Central memory CD4-positive, alpha-beta T cell (primary cell): ENCODE measurements at regions not wholly inside any gene's neighbourhood (a gene's known extent, or its start where the extent isn't known, plus 50 kb on each side); places are given as distances from the start of the nearest gene placed in this dataset.

Experiments
- DNase-seq: peaks from one replicate; pipeline ENCODE4 v3.0.0; 2022

DNA sequence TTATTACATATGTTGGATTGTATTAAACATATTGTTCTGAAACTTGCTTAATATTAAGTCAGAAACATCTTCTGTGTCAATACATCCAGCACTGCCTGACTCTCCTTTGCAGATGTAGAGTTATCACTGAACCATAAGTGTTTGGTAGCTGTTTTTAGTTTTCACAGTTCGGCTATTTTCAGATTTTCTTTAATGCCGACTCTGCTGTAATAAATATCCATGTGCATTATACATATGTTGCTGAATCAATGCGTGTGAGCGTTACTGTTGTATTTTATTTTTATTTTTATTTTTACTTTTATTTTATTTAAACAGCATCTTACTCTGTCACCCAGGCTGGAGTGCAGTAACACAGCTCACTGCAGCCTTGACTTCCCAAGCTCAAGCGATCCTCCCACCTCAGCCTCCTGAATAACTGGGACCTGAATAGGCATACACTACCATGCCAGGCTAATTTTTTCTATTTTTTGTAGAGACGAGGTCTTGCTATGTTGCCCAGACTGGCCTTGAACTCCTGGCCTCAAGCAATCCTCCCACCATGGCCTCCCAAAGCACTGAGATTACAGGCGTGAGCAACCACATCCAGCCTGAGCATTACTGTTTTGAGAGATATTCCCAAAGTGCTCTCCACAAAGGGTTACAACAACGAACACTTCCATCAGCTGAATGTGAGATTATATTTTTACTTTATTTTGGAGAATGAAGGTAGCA, 50.7 kb upstream of the NOCT start:
- no peak for DNase-seq

DNA sequence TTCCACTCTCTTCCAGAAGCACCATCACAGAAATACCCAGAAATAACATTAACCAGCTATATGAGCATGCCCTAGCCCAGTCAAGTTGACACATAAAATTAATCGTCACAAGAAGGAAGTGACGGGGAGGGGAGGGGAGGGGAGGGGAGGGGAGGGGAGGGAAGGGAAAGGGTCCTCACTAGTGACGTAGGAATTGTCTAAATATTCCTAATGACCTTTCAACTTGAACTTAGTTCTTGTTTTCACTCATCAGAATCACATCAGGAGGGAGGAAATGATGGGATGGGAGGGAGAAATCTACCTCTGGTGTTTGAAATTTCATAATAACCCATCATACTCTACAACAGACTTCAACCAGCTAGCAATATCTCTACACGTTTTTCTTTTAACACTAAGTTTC, 52.2 kb upstream of the NOCT start:
- DNase-seq: no peak

DNA sequence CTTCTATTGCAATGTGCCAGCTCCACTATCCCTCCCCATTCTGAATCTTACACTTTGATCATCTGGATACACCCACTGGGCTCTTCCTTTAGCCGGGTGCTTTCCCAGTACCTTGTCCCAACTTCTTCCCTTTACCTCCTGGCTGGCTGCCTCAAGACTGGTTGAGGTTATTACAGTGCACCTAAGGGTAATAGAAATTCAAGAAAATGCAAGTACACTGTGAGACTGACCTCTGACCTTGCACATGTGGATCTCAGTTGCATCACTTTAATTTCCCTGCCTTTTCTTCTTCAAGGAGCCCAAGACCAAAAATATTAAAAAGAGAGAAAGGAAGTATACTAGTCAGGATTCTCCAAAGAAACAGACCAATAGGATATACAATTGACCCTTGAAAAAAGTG, 53.9 kb upstream of the NOCT start:
- no peak for DNase-seq

DNA sequence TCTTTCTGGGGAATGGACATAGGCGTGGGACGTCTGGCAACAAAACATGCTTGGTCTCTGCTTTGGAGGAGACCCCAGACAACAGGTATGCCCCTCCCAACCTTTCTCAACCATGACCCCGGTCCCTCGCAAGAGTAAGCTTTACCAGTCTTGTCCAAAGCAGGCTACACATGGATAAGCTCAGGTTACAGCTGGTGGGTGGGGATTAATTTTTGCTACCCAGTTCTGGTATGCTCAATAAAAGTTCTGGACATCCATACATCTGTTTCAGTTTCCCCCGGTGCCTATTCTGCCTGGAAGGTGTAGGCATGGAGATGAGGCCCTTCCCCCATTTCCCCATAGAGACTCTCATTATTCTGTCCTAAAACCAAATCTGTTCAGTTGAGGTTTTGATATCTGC, 54.5 kb upstream of the NOCT start:
- DNase-seq: no peak

DNA sequence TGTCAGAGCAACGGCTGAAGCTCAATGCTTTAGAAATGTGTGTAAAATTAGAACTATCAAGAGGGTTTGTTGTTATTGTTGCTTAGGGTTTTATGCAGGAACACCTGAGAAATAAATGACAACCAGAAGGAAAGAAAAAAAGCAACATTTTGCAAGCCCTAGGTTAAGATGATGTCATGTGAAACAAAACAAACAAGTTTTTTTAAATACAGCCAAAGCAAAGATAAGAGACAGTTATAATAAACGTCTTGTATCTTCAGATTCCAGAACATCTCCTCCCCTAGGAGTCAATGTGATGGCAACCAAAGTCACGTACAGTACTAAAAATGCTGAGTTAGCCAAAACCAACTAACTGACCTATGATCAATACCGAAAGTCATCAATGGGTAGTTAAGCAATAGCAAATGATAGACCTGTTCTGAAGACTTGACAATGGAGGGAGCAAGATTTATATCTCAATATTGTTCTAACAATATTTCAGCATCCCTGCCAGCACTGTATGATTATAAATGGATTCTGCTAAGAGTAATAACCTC, 55.3 kb upstream of the NOCT start:
- DNase-seq: no peak

DNA sequence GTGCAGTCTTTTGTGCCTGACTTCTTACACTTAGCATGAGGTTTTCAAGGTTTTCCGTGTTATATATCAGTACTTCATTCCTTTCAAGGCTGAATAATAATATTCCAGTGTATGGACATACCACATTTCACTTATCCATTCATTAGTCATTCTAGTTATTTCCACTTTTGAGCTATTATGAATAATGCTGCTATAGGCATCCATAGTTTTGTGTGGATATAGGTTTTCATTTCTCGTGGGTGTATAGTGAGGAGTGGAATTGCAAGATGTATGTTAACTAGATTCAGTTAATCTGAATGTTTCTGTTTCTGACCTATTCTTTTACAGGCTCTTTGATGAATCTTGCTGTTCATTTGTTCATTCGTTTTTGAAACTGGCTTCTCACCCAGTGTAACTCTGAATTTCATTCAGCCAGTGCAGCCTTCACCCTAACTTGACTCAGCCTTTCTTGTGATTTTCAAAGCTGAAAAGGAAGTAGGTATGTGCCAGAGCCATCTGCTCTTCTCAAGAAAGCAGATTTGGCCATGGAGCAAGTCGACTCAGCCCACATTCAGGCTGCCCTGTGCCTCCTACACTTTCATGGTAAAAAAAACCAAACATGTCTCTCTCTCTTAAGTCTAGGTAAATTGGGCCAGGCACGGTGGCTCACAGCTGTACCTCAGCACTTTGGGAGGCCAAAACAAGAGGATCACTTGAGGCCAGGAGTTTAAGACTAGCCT, 56.3 kb upstream of the NOCT start:
- no peak for DNase-seq

GRCh38 chr4:138958519-138958918, 57.1 kb upstream of the NOCT start:
- DNase-seq: no peak

DNA sequence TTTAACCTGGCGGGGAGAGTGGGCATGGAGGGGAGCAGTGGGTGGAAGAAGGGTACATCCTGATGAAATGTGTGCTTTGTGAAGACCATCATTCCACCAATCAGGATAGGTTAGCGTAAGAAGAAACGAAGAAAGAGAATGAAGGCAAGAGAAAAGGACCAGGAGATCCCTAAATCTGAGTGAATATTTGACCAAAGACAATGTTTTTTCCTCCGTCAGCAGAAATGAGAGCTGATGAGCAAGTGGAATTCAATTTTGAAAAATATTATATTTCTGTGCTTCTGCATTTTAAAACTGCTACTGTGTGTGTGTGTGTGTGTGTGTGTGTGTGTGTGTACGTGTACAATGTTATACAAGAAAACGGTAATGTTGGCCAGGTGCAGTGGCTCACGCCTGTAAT, 58.3 kb upstream of the NOCT start:
- DNase-seq: no peak

- no peak for DNase-seq
Measured at GRCh38 chr4:138954428-138954827, 61.2 kb upstream of the NOCT start.

DNA sequence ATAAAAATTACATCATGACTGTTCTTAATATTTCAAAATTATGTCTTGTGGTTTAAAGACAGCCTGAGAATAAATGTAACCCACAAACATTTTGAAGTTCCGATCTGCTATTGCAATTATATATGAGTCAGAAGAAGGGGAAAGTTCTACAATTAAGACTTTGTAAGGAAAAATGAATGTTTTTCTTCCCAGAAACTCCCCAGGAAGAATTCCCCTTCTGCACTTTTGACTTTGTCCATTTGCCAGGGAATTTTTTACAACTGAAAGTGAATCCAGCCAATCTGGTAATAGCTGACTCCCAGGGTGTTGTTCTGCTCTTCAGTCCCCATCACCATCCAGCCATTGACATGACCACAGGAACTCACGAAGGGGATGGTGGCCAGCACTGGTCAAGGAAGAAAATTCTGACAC, 61.6 kb upstream of the NOCT start:
- DNase-seq: no peak

DNA sequence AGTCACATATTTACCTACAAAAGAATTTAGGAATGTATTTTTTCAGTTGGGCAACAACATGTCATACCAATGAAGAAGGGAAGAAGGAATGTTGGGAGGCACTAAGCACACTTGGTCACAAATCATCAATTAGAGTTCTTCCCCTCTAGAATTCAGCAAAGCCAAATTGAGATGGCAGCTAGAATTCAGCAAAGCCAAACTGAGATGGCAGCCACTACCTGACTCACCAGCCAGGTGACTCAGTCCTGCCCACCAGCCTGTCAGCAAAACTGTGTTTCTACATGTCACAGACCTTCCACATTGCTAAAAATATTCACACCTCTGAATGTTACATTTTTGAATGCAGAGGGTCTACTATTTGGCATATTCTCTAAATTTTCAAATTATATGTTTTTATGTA, 63.2 kb upstream of the NOCT start:
- DNase-seq: no peak

GRCh38 chr4:138951764-138952163, 63.8 kb upstream of the NOCT start:
- DNase-seq: no peak

DNA sequence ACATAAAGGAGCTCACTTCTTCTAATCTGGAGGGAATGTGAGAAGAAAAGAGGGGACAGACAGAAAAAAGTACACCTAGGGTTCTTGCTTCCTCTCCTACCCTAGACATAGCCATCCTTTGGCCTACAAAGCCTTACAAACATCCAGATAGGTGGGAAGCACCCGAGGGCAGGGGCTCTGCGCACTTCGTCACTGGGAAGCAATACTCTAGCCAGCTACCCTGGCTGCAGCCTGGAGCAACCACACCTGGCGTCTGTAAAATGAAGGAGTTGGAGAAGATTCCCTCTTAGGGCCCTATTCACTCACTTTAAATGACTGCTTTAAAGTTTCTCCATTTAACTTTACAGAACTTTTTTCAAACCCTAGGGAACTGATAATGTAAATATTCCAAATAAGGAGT, 65.7 kb upstream of the NOCT start:
- DNase-seq: no peak

- DNase-seq: no peak
Measured at GRCh38 chr4:138948918-138949317, 66.7 kb upstream of the NOCT start.

DNA sequence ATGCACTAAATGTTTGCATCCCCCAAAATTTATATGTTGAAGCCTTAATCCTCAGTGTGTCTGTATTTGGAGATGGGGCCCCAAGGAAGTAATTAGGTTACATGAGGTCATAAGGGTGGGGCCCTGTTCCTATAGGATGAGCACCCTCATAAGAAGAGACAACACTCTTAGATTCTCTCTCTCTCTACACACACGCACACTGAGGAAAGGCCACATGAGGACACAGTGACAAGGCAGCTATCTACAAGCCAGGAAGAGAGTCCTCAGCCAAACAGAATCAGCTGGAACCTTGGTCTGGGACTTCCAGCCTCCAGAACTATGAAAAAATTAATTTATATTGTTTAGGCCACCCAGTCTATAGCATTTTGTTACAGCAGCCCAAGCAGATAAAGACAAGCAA, 69.3 kb upstream of the NOCT start:
- DNase-seq: no peak

DNA sequence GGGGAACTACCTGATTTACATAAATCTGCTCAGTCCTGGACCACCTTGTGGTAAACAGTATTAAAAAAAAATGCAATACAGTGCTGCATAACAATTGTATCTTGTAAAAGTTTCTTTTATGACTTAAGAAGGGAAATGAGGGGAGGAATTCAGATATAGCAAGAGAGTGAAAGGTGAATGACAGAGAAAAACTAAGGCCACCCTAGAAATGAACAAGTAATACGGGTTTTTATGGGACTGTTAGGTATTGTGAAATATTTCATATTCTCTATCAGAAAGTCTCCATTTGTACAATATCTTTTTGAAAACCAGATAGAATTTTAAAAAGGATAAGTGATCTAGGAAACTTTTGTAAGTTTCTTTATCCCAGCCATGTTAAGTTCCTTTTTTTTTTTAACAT, 69.7 kb upstream of the NOCT start:
- no peak for DNase-seq

DNA sequence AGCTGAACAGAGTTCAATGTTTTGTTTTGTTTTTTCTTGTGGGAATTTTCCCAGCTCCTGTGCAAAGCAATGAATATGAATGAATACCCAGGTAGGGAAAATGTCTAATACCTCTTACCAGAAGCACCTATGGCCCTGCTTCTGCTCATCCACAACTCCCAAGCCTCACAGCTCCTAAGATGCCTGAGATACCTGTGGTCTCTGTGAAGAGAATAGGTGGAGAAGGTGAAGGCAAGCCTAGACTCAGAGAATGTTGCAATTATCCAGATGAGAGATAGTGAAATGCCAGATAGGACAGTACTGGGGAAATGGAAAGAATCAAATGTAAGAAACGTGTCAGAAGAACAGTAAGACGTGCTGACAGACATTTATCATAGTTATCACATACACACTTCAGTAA, 70.2 kb upstream of the NOCT start:
- DNase-seq: no peak

DNA sequence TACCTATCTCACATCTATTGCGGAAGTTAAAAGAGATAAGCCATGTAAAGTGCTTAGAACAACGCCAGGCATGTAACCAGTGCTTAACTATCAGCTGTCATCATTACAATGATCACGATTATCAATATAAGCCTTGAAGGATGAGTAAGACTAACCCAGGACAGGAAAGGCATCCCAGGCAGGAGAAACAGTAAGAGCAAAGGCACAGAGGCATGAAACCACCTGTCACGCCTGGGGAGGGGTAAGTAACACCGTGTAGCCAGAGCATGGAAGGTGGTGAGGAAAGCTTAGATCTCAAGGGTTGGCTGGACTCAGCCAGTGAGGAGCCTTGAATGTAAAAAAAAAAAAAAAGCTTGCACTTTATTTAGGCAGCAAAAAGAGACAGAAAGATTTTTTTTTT, 71.7 kb upstream of the NOCT start:
- DNase-seq: no peak

DNA sequence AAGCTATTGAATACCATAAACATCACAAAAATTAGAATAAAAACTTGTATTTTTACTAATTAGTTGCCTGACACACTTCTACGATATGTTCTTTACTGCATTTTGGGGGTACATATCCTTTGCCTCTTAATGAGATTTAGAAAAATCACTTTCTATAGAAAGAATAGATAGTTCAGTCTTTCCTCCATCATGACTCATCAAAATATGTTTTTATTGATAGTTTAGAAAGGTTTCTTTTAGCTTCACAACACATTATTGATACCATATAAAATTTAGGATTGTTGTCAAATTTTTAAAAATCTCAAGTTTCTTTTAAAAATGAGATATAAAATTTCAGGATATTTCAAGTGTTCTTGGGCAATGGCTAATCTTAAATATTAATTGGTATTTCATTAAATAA, 74.5 kb upstream of the NOCT start:
- no peak for DNase-seq

- no peak for DNase-seq
Measured at GRCh38 chr4:138939960-138940359, 75.6 kb upstream of the NOCT start.

GRCh38 chr4:138938366-138938690, 77.3 kb upstream of the NOCT start:
- DNase-seq: no peak

- no peak for DNase-seq
Measured at GRCh38 chr4:138935135-138935807, 80.3 kb upstream of the NOCT start.

GRCh38 chr4:138927072-138927471, 88.5 kb upstream of the NOCT start:
- no peak for DNase-seq

DNA sequence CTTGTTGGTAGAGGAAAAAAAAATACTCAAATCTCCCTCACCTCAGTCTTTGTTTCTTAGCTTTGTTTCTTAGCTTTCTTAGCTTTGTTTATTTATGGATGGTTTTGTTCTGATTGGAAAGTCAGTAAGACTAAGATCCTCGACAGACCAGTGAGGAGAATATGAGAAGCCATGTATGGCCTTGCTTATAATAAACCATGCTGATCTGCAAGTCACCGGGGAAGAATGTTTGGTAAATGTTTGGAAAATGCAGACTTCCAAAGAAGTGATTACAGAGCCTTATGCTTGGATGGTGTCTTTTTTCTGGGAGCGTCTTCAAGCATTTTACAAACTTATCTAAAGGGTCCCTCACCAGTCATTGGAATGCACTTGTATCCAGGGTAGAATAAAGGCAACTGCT, 90.1 kb upstream of the NOCT start:
- DNase-seq: no peak
